HepG2 (cell line): ENCODE measurements at regions not wholly inside any gene's neighbourhood (a gene's known extent, or its start where the extent isn't known, plus 50 kb on each side); places are given as distances from the start of the nearest gene placed in this dataset.

Experiments
- ATAC-seq: fragments of 200-7000 bp; cut with Tn5 transposase; 3 replicates; pipeline ENCODE4 v1.9.1; 2020; ENCODE audit warnings: mild to moderate bottlenecking, moderate library complexity
- BruUV-seq: library from RNA; stranded (reverse); fragments of 400-500 nt; replicated peaks from 2 replicates; lab custom pipeline; 2021; lab: Mats Ljungman, UMichigan
- CTCF ChIA-PET: fragments of 300-600 bp; formaldehyde crosslinking; extraction: SDS; loops from one replicate; lab custom pipeline; 2021; ENCODE audit warnings: low total read pairs, inconsistent platforms, low intra/inter-chr PET ratio; lab: Yijun Ruan, JAX
- POLR2A ChIA-PET: fragments of 350-600 bp; sonication (Branson Sonifier 250); formaldehyde crosslinking; loops from one replicate; lab custom pipeline; 2020; ENCODE audit warnings: antibody characterized with exemption, inconsistent platforms; lab: Yijun Ruan, JAX
- DNase-seq: peaks from one replicate; pipeline ENCODE4 v3.0.0-alpha.2; 2015; ENCODE audit warnings: low spot score
- FAIRE-seq: peaks from 3 replicates; lab custom pipeline; 2011; peaks lifted over from hg19 to GRCh38; lab: Jason Lieb, UNC
- H2AFZ ChIP-seq: one replicate; pipeline ENCODE4 v1.6.1; 2011; ENCODE audit warnings: low read length, inconsistent platforms
- H3K27ac ChIP-seq: fragments of 300-600 bp; 3 replicates; pipeline ENCODE4 v1.8.0; 2011; ENCODE audit warnings: mixed run types, mild to moderate bottlenecking, mixed read lengths, low read length, inconsistent platforms; ENCODE audit not compliant: insufficient read depth; ENCODE audit errors: extremely low read length
- H3K27me3 ChIP-seq, 2 experiments: fragments of 200-600 bp in 1 of 2; 2 replicates in 1 of 2; 3 replicates in 1 of 2; pipeline versions ENCODE4 v1.6.0 to v1.8.0; 2011; ENCODE audit warnings: low read length in 2 of 2, mild to moderate bottlenecking in 2 of 2, moderate library complexity in 2 of 2, inconsistent platforms in 1 of 2; ENCODE audit not compliant: insufficient read depth in 2 of 2, control insufficient read depth in 1 of 2
- H3K36me3 ChIP-seq, 2 experiments: fragments of 200-600 bp in 1 of 2; replicated peaks in 1 of 2; 2 replicates in 1 of 2; 3 replicates in 1 of 2; pipeline versions ENCODE4 v1.5.1 to v1.8.0; 2011; ENCODE audit warnings: low read length in 2 of 2, inconsistent platforms in 1 of 2; ENCODE audit not compliant: insufficient read depth in 2 of 2, control insufficient read depth in 1 of 2
- H3K4me1 ChIP-seq: 2 replicates; pipeline ENCODE4 v1.5.1; 2012; ENCODE audit warnings: low read length, inconsistent platforms; ENCODE audit not compliant: insufficient read depth
- H3K4me2 ChIP-seq: 2 replicates; pipeline ENCODE4 v1.6.0; 2011; ENCODE audit warnings: low read depth, low read length, inconsistent platforms
- H3K4me3 ChIP-seq, 3 experiments: fragments of 200-600 bp in 1 of 3; sonication (generic), shearing (Covaris generic) in 1 of 3; replicated peaks in 1 of 3; 2 replicates each; pipeline ENCODE4 v1.5.1; 2011 to 2016; ENCODE audit warnings: low read length in 3 of 3, inconsistent platforms in 2 of 3, low read depth in 2 of 3, mild to moderate bottlenecking in 2 of 3, control low read depth in 1 of 3, mixed read lengths in 1 of 3; ENCODE audit not compliant: insufficient read depth in 1 of 3
- H3K79me2 ChIP-seq: one replicate; pipeline ENCODE4 v1.6.1; 2011; ENCODE audit warnings: low read length, inconsistent platforms; ENCODE audit not compliant: insufficient read depth
- H3K9ac ChIP-seq: 2 replicates; pipeline ENCODE4 v1.6.0; 2011; ENCODE audit warnings: mild to moderate bottlenecking, low read depth, low read length, inconsistent platforms; ENCODE audit not compliant: insufficient read depth
- H3K9me3 ChIP-seq: 2 replicates; pipeline ENCODE4 v1.5.1; 2012; ENCODE audit warnings: mild to moderate bottlenecking, low read length
- H4K20me1 ChIP-seq: 2 replicates; pipeline ENCODE4 v1.6.0; 2011; ENCODE audit warnings: inconsistent platforms, mild to moderate bottlenecking, low read length, moderate library complexity; ENCODE audit not compliant: insufficient read depth
- MTA3 ChIP-seq: sonication (generic); formaldehyde crosslinking; IDR thresholded peaks from 2 replicates; pipeline ENCODE4 v1.4.0; 2020; ENCODE audit warnings: missing genetic modification reagents
- RFX1 ChIP-seq: fragments of 450-650 bp; IDR thresholded peaks from 2 replicates; pipeline ENCODE4 v1.6.1; 2017
- SRF ChIP-seq: IDR thresholded peaks from 2 replicates; pipeline ENCODE4 v1.6.1; 2011; ENCODE audit warnings: mild to moderate bottlenecking, low read depth, low read length, moderate library complexity
- ZFY ChIP-seq: sonication (generic); formaldehyde crosslinking; IDR thresholded peaks from 2 replicates; pipeline ENCODE4 v1.4.0; 2020; ENCODE audit warnings: missing genetic modification reagents
- ZNF577 ChIP-seq: sonication (generic); formaldehyde crosslinking; IDR thresholded peaks from 2 replicates; pipeline ENCODE4 v1.4.0; 2020; ENCODE audit warnings: mild to moderate bottlenecking, low read depth, missing genetic modification reagents, borderline replicate concordance
- WGBS: methylation state at CpG from one replicate; pipeline ENCODE4 v1.1.6; 2017; ENCODE audit warnings: low lambda C conversion rate; 5-methylcytosine and 5-hydroxymethylcytosine counted together
- in situ Hi-C: cut with HindIII; loops from 2 replicates; pipeline ENCODE4 v1.10.0; 2017; ENCODE audit warnings: low pct_unique_long_range_greater_than_20kb; ENCODE audit not compliant: extremely low pct_ligation_motif_present
- intact Hi-C: fragments of 100-400 bp; cut with micrococcal nuclease; formaldehyde crosslinking; loops from one replicate; pipeline ENCODE4 v1.10.0; 2022; ENCODE audit not compliant: unreplicated experiment
- TF ChIP-seq, protein P1 (sequence below), 2 experiments: fragments of 450-650 bp in 1 of 2; sonication (generic) in 1 of 2; formaldehyde crosslinking; IDR thresholded peaks; 2 replicates each; pipeline versions ENCODE4 v1.5.0 to v1.8.0; 2020 to 2022; ENCODE audit warnings: mild to moderate bottlenecking in 1 of 2, missing genetic modification reagents in 1 of 2

DNA sequence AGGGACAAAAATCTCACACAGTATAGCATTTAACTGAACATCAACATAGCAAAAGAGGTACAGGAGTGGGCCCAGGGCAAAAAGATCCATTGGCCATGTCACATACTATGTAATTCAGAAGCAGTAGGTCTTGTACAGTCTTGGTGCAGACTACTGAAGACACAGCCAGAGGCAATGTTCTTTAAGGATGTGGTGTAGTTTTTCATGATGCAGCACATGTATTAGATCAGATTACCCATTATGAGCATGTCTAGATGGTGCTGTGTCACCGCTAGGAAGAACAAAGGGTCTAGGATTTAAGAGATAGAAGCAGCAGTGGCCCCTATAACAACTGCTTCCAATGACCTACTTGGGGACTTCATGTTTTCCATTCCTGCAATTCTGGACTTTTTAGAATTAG lies 610.4 kb upstream of the MEF2C start:
- intact Hi-C loops, result no loop called here
- ChIA-PET CTCF (no interaction called here), POLR2A (no interaction called here)
- H3K4me3 ChIP-seq, result no peak overlapping the region
- H3K4me2 ChIP-seq, result no peak overlapping the region
- ATAC-seq, result no peak
- 0 out of 2 replicates have a peak, but pooled peaks cover 4% of the 10 kb centered on the region for H3K9me3 ChIP-seq
- no TSS peak for BruUV-seq
- H3K27me3 ChIP-seq, result no peaks in the 10 kb centered on the region; a peak in 1 of 5 replicates
- H2AFZ ChIP-seq, result no peak overlapping the region
- WGBS, result 0% methylated on average over 1 of the region's 1 CpG
- H4K20me1 ChIP-seq, result no peaks in the 10 kb centered on the region
- FAIRE-seq, result no peak
- no peaks in the 10 kb centered on the region for H3K79me2 ChIP-seq
- H3K27ac ChIP-seq, result no peak overlapping the region
- TF ChIP-seq ZNF577, result no peak
- TF ChIP-seq, protein P1, sequence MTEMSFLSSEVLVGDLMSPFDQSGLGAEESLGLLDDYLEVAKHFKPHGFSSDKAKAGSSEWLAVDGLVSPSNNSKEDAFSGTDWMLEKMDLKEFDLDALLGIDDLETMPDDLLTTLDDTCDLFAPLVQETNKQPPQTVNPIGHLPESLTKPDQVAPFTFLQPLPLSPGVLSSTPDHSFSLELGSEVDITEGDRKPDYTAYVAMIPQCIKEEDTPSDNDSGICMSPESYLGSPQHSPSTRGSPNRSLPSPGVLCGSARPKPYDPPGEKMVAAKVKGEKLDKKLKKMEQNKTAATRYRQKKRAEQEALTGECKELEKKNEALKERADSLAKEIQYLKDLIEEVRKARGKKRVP (CRISPR knock-in tag; IDR thresholded peaks at IDR 0.05), result no peak
- in situ Hi-C loops, result no loop called here
- H3K9ac ChIP-seq, result no peak overlapping the region
- no peak for DNase-seq
- no peaks in the 10 kb centered on the region for H3K4me1 ChIP-seq
- no peaks in the 10 kb centered on the region for H3K36me3 ChIP-seq

DNA sequence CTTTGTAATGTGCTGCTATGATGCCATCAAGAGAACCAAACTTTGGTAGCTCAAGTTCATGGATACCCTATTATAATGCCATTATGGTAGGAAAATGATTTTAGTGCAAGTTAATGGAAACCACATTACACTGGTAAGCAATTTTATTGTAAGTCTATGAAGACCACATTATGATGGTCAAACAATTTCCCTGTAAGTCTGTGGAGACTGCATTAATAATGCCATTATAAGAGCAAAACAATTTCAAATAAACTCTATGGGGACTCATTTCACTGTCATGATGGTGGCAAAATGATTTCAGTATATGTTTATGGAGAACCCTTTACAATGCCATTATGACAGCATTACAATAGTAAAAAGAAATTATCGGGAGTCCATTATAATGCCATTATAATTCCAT lies 602.0 kb upstream of the MEF2C start:
- FAIRE-seq, result no peak
- 0% methylated on average over 1 of the region's 1 CpG for WGBS
- no TSS peak for BruUV-seq
- no peak overlapping the region for H3K4me3 ChIP-seq
- 0 out of 2 replicates have a peak, but pooled peaks cover 4% of the 10 kb centered on the region for H3K9me3 ChIP-seq
- no peaks in the 10 kb centered on the region; a peak in 1 of 5 replicates for H3K27me3 ChIP-seq
- H3K36me3 ChIP-seq, result no peaks in the 10 kb centered on the region
- CTCF ChIA-PET, result no interaction called here
- DNase-seq, result no peak
- H3K79me2 ChIP-seq, result no peaks in the 10 kb centered on the region
- H3K27ac ChIP-seq, result no peak overlapping the region
- H3K4me2 ChIP-seq, result no peak overlapping the region
- H3K9ac ChIP-seq, result no peak overlapping the region
- in situ Hi-C loops, result no loop called here
- TF ChIP-seq ZFY, result no peak
- TF ChIP-seq SRF, result no peak
- TF ChIP-seq MTA3, result no peak
- TF ChIP-seq RFX1, result no peak
- no peaks in the 10 kb centered on the region for H4K20me1 ChIP-seq
- no peak overlapping the region for H2AFZ ChIP-seq
- POLR2A ChIA-PET, result no interaction called here
- ATAC-seq, result no peak
- H3K4me1 ChIP-seq, result no peaks in the 10 kb centered on the region
- intact Hi-C loops, result no loop called here
